Adipocyte (in vitro differentiated cells): ENCODE measurements at regions not wholly inside any gene's neighbourhood (a gene's known extent, or its start where the extent isn't known, plus 50 kb on each side); places are given as distances from the start of the nearest gene placed in this dataset.
"Not testable (repeated sequence)": the region's sequence is repeated elsewhere in the genome, so short reads cannot be mapped to it uniquely, and the experiment has no call there.

Experiments
- DNase-seq: peaks from one replicate; pipeline ENCODE4 v3.0.0-alpha.2; 2015; ENCODE audit warnings: low read depth
- H3K27me3 ChIP-seq: replicated peaks from 2 replicates; pipeline ENCODE4 v1.7.0; 2013; ENCODE audit warnings: mild to moderate bottlenecking, low read length, moderate library complexity; ENCODE audit not compliant: control insufficient read depth, insufficient read depth
- H3K36me3 ChIP-seq: 2 replicates; pipeline ENCODE4 v1.7.0; 2013; ENCODE audit warnings: low read length, mild to moderate bottlenecking, moderate library complexity; ENCODE audit not compliant: control insufficient read depth, insufficient read depth, severe bottlenecking
- H3K4me1 ChIP-seq: 2 replicates; pipeline ENCODE4 v1.7.0; 2013; ENCODE audit warnings: mild to moderate bottlenecking, low read length, moderate library complexity; ENCODE audit not compliant: control insufficient read depth, insufficient read depth
- H3K4me3 ChIP-seq: 2 replicates; pipeline ENCODE4 v1.7.0; 2013; ENCODE audit warnings: mild to moderate bottlenecking, low read length, moderate library complexity
- H3K9ac ChIP-seq: 2 replicates; pipeline ENCODE4 v1.7.0; 2013; ENCODE audit warnings: mild to moderate bottlenecking, low read length, moderate library complexity
- H3K9me3 ChIP-seq: 2 replicates; pipeline ENCODE4 v1.7.0; 2013; ENCODE audit warnings: mild to moderate bottlenecking, low read length, moderate library complexity; ENCODE audit not compliant: control insufficient read depth

GRCh38 chr11:71136095-71136845, 116.1 kb downstream of the SHANK2 start:
- Histone ChIP-seq H3K9ac (no peak overlapping the region), H3K9me3 (no peaks in the 10 kb centered on the region), H3K27me3 (no peaks in the 10 kb centered on the region), H3K36me3 (peaks cover 3% of the 10 kb centered on the region), H3K4me1 (peaks cover 10% of the 10 kb centered on the region), H3K4me3 (no peak overlapping the region)
- DNase-seq = no peak

GRCh38 chr11:71135112-71135511, 117.3 kb downstream of the SHANK2 start:
- no peak for DNase-seq
- H3K36me3 ChIP-seq = peaks cover 3% of the 10 kb centered on the region

DNA sequence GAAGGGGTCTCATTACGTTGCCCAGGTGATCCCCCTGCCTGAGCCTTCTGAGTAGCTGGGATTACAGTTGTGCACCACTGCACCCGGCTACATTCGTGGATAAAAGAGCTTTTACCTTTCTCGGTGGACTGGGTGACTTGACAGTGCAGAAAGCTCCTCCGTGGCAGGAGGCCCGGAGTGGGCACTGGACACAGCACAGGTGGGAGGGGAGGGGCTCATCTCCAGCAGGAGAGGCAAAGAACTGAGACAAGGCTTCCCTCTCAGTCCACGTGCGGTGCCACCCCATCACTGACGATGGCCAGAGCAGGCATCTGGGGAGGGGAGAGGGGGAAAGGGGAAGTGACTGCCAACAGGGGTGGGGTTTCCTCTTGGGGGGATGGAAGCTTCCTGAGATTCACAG, 118.4 kb downstream of the SHANK2 start:
- no peak overlapping the region for H3K4me3 ChIP-seq

More at GRCh38 chr11:71135112-71135511, 117.3 kb downstream of the SHANK2 start:
- Histone ChIP-seq H3K4me3 (no peak overlapping the region), H3K9ac (no peak overlapping the region), H3K4me1 (peaks cover 7% of the 10 kb centered on the region), H3K9me3 (no peaks in the 10 kb centered on the region), H3K27me3 (no peaks in the 10 kb centered on the region)

DNA sequence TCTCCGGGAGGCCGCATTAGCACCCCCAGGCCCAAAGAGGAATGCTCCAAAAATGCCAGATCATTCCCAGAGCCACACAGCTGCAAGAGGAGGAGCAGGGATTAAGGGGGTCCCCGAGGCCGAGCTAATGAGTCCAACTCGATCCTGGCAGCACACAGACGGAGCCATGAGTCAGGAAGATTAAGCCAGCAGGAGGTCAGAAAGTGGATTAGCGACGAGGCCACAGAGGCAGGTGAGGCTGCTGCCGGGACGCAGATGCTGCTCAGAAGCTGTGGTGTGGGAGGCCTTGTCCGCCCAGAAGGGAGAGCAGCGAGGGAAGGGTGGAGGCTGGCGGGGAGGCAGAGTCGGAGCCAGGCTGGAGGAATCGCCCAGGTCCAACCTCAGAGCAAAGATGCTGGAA, 120.5 kb downstream of the SHANK2 start:
- no peak overlapping the region for H3K9ac ChIP-seq
- no peak for DNase-seq
- no peaks in the 10 kb centered on the region for H3K36me3 ChIP-seq
- no peaks in the 10 kb centered on the region for H3K9me3 ChIP-seq
- no peaks in the 10 kb centered on the region for H3K4me1 ChIP-seq
- H3K4me3 ChIP-seq = no peak overlapping the region
- no peaks in the 10 kb centered on the region for H3K27me3 ChIP-seq

More for the DNA sequence above, 118.4 kb downstream of the SHANK2 start:
- Histone ChIP-seq H3K9me3 (no peaks in the 10 kb centered on the region), H3K27me3 (no peaks in the 10 kb centered on the region), H3K4me1 (no peaks in the 10 kb centered on the region), H3K36me3 (peaks cover 2% of the 10 kb centered on the region), H3K9ac (no peak overlapping the region)
- DNase-seq = no peak

DNA sequence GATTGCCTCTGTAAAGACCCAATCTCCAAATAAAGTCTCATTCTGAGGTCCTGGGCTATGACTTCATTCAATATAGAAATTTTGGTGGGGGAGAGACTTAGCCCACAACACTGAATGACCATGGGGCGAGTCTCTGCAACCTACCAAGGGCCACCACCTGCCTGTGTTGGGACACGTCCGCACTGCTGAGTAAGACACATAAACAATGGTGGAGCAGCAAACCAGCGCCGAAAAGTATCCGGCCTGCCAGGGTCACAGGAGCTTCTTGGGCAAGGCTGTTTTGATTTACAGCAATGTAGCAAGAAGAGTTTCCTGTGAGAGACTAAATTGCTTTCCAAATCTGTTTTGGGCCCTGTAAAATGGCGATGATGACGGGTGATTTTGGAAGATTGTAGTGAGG, 122.3 kb downstream of the SHANK2 start:
- no peak overlapping the region for H3K4me3 ChIP-seq
- H3K9ac ChIP-seq = no peak overlapping the region
- H3K36me3 ChIP-seq = no peaks in the 10 kb centered on the region
- no peaks in the 10 kb centered on the region for H3K27me3 ChIP-seq
- H3K4me1 ChIP-seq = no peaks in the 10 kb centered on the region
- no peaks in the 10 kb centered on the region for H3K9me3 ChIP-seq
- no peak for DNase-seq

GRCh38 chr11:71129624-71130023, 122.8 kb downstream of the SHANK2 start:
- Histone ChIP-seq H3K4me3 (no peak overlapping the region), H3K9me3 (no peaks in the 10 kb centered on the region), H3K27me3 (no peaks in the 10 kb centered on the region), H3K4me1 (no peaks in the 10 kb centered on the region), H3K36me3 (no peaks in the 10 kb centered on the region), H3K9ac (no peak overlapping the region)
- no peak for DNase-seq

GRCh38 chr11:71127806-71128205, 124.6 kb downstream of the SHANK2 start:
- Histone ChIP-seq H3K27me3 (no peaks in the 10 kb centered on the region), H3K4me1 (no peaks in the 10 kb centered on the region), H3K9me3 (no peaks in the 10 kb centered on the region), H3K4me3 (no peak overlapping the region), H3K36me3 (peaks cover 4% of the 10 kb centered on the region), H3K9ac (no peak overlapping the region)
- DNase-seq = no peak

DNA sequence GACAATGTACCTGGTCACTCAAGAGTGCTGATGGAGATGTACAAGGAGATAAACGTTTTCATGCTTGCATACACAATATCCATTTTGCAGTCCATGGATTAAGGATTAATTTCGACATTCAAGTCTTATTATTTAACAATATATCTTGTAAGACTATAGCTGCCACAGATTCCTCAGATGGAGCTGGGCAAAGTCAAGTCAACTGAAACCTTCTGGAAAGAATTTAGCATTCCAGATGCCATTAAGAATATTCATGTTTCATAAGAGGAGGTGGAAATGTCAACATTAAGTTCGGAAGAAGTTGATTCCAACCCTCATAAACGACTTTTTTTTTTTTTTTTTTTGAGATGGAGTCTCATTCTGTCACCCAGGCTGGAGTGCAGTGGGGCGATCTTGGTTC, 126.0 kb downstream of the SHANK2 start:
- not testable (repeated sequence) for H3K36me3 ChIP-seq, H3K27me3 ChIP-seq, H3K9ac ChIP-seq, H3K4me3 ChIP-seq, H3K9me3 ChIP-seq, H3K4me1 ChIP-seq
- DNase-seq = peak; percentile 31

- H3K9ac ChIP-seq = no peak overlapping the region
- peaks cover 4% of the 10 kb centered on the region for H3K4me1 ChIP-seq
- no peaks in the 10 kb centered on the region for H3K27me3 ChIP-seq
- H3K4me3 ChIP-seq = no peak overlapping the region
- no peaks in the 10 kb centered on the region for H3K9me3 ChIP-seq
- no peak for DNase-seq
- H3K36me3 ChIP-seq = peaks cover 4% of the 10 kb centered on the region
Observed at GRCh38 chr11:71125150-71125549, 127.2 kb downstream of the SHANK2 start.

DNA sequence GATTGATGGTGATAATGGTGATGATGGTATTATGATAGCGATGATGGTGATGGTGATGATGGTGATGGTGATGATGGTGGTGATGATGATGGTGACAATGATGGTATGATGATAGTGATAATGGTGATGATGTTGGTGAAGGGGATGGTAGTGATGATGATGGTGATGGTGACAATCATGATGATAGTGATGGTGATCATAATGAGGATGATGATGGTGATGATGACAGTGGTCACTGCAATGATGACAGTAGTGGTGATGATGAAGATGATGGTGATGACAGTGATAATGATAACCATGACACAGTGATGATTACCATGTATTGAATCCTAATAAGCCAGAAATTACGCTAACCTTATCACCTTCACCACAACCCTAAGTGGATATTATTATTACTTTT, 128.2 kb downstream of the SHANK2 start:
- DNase-seq = no peak
- Histone ChIP-seq H3K9ac (no peak overlapping the region), H3K4me3 (no peak overlapping the region), H3K9me3 (no peaks in the 10 kb centered on the region), H3K27me3 (no peaks in the 10 kb centered on the region), H3K36me3 (peaks cover 4% of the 10 kb centered on the region), H3K4me1 (peaks cover 9% of the 10 kb centered on the region)

DNA sequence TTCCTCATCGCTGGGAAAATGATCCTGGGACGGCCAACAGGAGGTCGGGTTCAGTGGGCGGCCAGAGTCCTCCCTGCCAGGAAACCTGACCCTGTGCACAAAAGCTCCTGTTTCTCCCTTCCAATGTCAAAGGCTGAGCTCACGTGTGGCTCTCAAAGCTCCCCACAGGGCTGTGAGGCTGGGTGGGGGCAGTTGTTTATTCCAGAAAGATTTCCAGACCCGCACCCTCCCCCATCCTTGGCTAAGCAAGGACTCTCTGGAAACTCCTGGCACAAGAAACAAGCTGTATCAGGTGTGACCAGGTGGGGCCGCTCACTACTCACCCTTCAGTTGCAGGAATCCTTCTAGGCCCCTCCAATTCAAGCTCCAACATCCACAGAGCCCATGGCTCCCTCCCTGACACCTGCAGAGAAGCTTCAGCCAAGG, 131.9 kb downstream of the SHANK2 start:
- DNase-seq = no peak

More for the DNA sequence above, 131.9 kb downstream of the SHANK2 start:
- Histone ChIP-seq H3K9me3 (no peaks in the 10 kb centered on the region), H3K4me3 (no peak overlapping the region), H3K27me3 (no peaks in the 10 kb centered on the region), H3K36me3 (peaks cover 4% of the 10 kb centered on the region), H3K4me1 (peaks cover 12% of the 10 kb centered on the region), H3K9ac (no peak overlapping the region)
